ENCODE measurements at regions not wholly inside any gene's neighbourhood (a gene's known extent, or its start where the extent isn't known, plus 50 kb on each side); places are given as distances from the start of the nearest gene placed in this dataset.

GRCh38 chr4:36812149-36812548 lies 432.4 kb upstream of the NWD2 start:
- DNase-seq (ENCODE audit: low read depth): no peak

GRCh38 chr4:36815536-36815935 lies 429.0 kb upstream of the NWD2 start:
- no peak for DNase-seq (ENCODE audit: low read depth)

- no peak for DNase-seq (ENCODE audit: low read depth)
Observed at GRCh38 chr4:36823199-36823967, 421.2 kb upstream of the NWD2 start.

- no peak for DNase-seq (ENCODE audit: low read depth)
Observed at GRCh38 chr4:36824682-36825081, 419.9 kb upstream of the NWD2 start.

GRCh38 chr4:36835246-36835645 lies 409.3 kb upstream of the NWD2 start:
- DNase-seq (ENCODE audit: low read depth): no peak

- no peak for DNase-seq (ENCODE audit: low read depth)
Observed at GRCh38 chr4:36841583-36842326, 402.8 kb upstream of the NWD2 start.

- no peak for DNase-seq (ENCODE audit: low read depth)
Observed at GRCh38 chr4:36844448-36844847, 400.1 kb upstream of the NWD2 start.

GRCh38 chr4:36852856-36853255 lies 391.7 kb upstream of the NWD2 start:
- DNase-seq (ENCODE audit: low read depth): no peak

GRCh38 chr4:36854554-36854953 lies 390.0 kb upstream of the NWD2 start:
- no peak for DNase-seq (ENCODE audit: low read depth)

GRCh38 chr4:36863601-36864000 lies 380.9 kb upstream of the NWD2 start:
- DNase-seq (ENCODE audit: low read depth): no peak

- no peak for DNase-seq (ENCODE audit: low read depth)
Observed at GRCh38 chr4:36870121-36870520, 374.4 kb upstream of the NWD2 start.

- DNase-seq (ENCODE audit: low read depth): no peak
Observed at GRCh38 chr4:36872679-36873078, 371.9 kb upstream of the NWD2 start.

GRCh38 chr4:36884151-36884550 lies 360.4 kb upstream of the NWD2 start:
- DNase-seq (ENCODE audit: low read depth): no peak

- DNase-seq (ENCODE audit: low read depth): no peak
Observed at GRCh38 chr4:36891971-36892370, 352.6 kb upstream of the NWD2 start.

GRCh38 chr4:36900446-36900987 lies 344.0 kb upstream of the NWD2 start:
- no peak for DNase-seq (ENCODE audit: low read depth)

- DNase-seq (ENCODE audit: low read depth): no peak
Observed at GRCh38 chr4:36904823-36905222, 339.7 kb upstream of the NWD2 start.

GRCh38 chr4:36914106-36914505 lies 330.4 kb upstream of the NWD2 start:
- DNase-seq (ENCODE audit: low read depth): no peak

- DNase-seq (ENCODE audit: low read depth): no peak
Observed at GRCh38 chr4:36915717-36916116, 328.8 kb upstream of the NWD2 start.

- no peak for DNase-seq (ENCODE audit: low read depth)
Observed at GRCh38 chr4:36917413-36917812, 327.1 kb upstream of the NWD2 start.

GRCh38 chr4:36919721-36920120 lies 324.8 kb upstream of the NWD2 start:
- no peak for DNase-seq (ENCODE audit: low read depth)

GRCh38 chr4:36921476-36922216 lies 322.9 kb upstream of the NWD2 start:
- DNase-seq (ENCODE audit: low read depth): no peak

- no peak for DNase-seq (ENCODE audit: low read depth)
Observed at GRCh38 chr4:36930562-36931111, 313.9 kb upstream of the NWD2 start.
